ENCODE measurements at regions not wholly inside any gene's neighbourhood (a gene's known extent, or its start where the extent isn't known, plus 50 kb on each side); places are given as distances from the start of the nearest gene placed in this dataset.

GRCh38 chr10:3654496-3654895 lies 130.5 kb downstream of the KLF6 start:
- TF ChIP-seq REST (IDR thresholded peaks at IDR 0.05; ENCODE audit: insufficient read depth in 1 of 2, low read depth in 2 of 2, low read length in 2 of 2) (no peak), TAF1 (IDR thresholded peaks at IDR 0.05; ENCODE audit: borderline replicate concordance, insufficient read depth, low read length) (no peak)
